ENCODE measurements at regions not wholly inside any gene's neighbourhood (a gene's known extent, or its start where the extent isn't known, plus 50 kb on each side); places are given as distances from the start of the nearest gene placed in this dataset.

DNA sequence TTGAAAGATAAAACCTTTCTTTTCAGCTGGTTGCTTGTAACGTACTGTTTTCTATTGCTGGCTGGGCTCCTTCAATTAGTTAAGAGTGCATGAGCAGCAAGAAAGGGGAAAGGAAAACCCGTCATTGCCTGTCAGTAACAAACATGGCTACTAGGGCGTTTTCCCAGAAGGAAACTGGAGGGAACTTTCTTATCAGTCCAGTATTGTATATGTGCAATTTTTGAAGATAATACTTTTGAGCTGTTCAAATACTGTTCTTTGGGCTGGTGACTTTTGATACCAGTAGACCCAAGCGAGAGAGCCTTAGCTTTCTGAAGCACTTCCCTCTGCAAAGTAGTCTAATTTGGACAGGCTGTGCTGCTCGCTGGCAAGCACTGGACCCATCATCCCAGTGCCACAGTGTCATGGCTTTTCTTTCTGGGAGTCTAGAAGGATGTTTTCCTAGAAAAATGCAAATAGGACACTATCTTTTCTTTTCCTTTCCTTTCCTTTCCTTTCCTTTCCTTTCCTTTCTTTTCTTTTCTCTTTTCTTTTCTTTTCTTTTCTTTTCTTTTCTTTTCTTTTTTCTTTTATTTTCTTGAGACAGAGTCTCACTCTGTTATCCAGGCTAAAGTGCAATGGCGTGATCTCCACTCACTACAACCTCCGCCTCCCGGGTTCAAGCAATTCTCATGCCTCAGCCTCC is 149.9 kb upstream of the SMIM23 start:
- DNase-seq (ENCODE audit: low read depth, low spot score) (no peak), ATAC-seq (no peak)
- in situ Hi-C loops (cut with HindIII; ENCODE audit: low pct_unique_long_range_greater_than_20kb, low sequenced_read_pairs) (no loop called here), intact Hi-C loops (cut with micrococcal nuclease; ENCODE audit: unreplicated experiment) (no loop called here)
- Histone ChIP-seq H3K4me1 (ENCODE audit: control insufficient read depth, insufficient read depth, low read length) (no peaks in the 10 kb centered on the region), H3K27me3 (ENCODE audit: control insufficient read depth, insufficient read depth, low read length) (peaks cover 2% of the 10 kb centered on the region; the same call in 1 of the 2 replicates), H3K27ac (ENCODE audit: low read length) (no peak overlapping the region), H3K36me3 (ENCODE audit: control insufficient read depth, insufficient read depth, low read length) (no peaks in the 10 kb centered on the region), H3K9me3 (ENCODE audit: control insufficient read depth, insufficient read depth, low read depth, low read length) (no peaks in the 10 kb centered on the region), H3K4me3 (ENCODE audit: low read depth in 2 of 2, low read length in 2 of 2) (no peak overlapping the region)
- BruUV-seq (replicated peaks): no TSS peak
- ChIA-PET CTCF (no interaction called here), POLR2A (no interaction called here)
- no peak for TF ChIP-seq CTCF (IDR thresholded peaks at IDR 0.05)
- no peak for TF ChIP-seq SIN3A (IDR thresholded peaks at IDR 0.05; ENCODE audit: borderline replicate concordance, insufficient read depth, low read depth, low read length)

- intact Hi-C loops (cut with micrococcal nuclease; ENCODE audit: unreplicated experiment): no loop called here
- H3K4me3 ChIP-seq (ENCODE audit: low read depth in 2 of 2, low read length in 2 of 2): no peak overlapping the region
- DNase-seq (ENCODE audit: low read depth, low spot score) (no peak), ATAC-seq (no peak)
- CTCF ChIA-PET: no interaction called here
- in situ Hi-C loops (cut with HindIII; ENCODE audit: low pct_unique_long_range_greater_than_20kb, low sequenced_read_pairs): no loop called here
- POLR2A ChIA-PET: no interaction called here
- no TSS peak for BruUV-seq (replicated peaks)
- TF ChIP-seq TCF7L2 (IDR thresholded peaks at IDR 0.05; ENCODE audit: low read depth, low read length): no peak
- TF ChIP-seq SIN3A (IDR thresholded peaks at IDR 0.05; ENCODE audit: borderline replicate concordance, insufficient read depth, low read depth, low read length): no peak
- TF ChIP-seq POLR2AphosphoS5 (IDR thresholded peaks at IDR 0.05; ENCODE audit: low read depth, low read length): no peak
- no peak for TF ChIP-seq CTCF (IDR thresholded peaks at IDR 0.05)
- TF ChIP-seq REST (IDR thresholded peaks at IDR 0.05; ENCODE audit: insufficient read depth in 1 of 2, low read depth in 2 of 2, low read length in 1 of 2): no peak
- no peaks in the 10 kb centered on the region for H3K9me3 ChIP-seq (ENCODE audit: control insufficient read depth, insufficient read depth, low read depth, low read length)
- H3K4me1 ChIP-seq (ENCODE audit: control insufficient read depth, insufficient read depth, low read length): no peaks in the 10 kb centered on the region
- no peak overlapping the region for H3K27ac ChIP-seq (ENCODE audit: low read length)
- H3K27me3 ChIP-seq (ENCODE audit: control insufficient read depth, insufficient read depth, low read length): peaks cover 2% of the 10 kb centered on the region; the same call in 1 of the 2 replicates
- no peaks in the 10 kb centered on the region for H3K36me3 ChIP-seq (ENCODE audit: control insufficient read depth, insufficient read depth, low read length)
These were observed 147.8 kb upstream of the SMIM23 start for GRCh38 chr5:171637811-171638210.

All from Panc1 (cell line).